ENCODE measurements at regions not wholly inside any gene's neighbourhood (a gene's known extent, or its start where the extent isn't known, plus 50 kb on each side); places are given as distances from the start of the nearest gene placed in this dataset.

DNA sequence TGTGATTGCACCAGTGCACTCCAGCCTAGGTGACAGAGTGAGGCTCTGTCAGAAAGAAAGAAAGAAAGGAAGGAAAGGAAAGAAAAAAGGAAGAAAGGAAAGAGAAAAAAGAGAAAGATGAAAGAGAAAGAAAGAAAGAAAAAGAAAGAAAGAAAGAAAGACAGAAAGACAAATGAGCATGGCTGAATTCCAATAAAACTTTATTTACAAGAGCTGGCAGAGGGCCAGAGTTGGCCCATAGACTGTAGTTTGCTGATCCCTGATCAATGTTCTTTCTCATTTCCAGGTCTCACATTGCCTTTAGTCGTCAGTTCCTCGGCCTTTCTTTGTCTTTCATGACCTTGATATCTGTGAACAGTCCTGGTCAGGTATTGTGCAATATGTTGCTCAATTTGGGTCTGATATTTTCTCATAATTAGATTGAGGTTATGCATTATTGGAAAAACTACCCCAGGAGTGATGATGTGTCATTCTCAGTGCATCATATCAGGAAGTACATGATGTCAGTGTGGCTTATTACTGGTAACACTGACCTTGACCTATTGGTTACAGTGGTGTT lies 68.5 kb upstream of the MED9 start:
- Histone ChIP-seq H3K4me2 (ENCODE audit: low read depth, low read length) (0 out of 2 replicates have a peak overlapping the region, but pooled peaks have one; percentile 1), H3K36me3 (replicated peaks in 1 of 2; ENCODE audit: control insufficient read depth in 1 of 2, insufficient read depth in 2 of 2, low read length in 2 of 2) (no peaks in the 10 kb centered on the region), H3K4me1 (ENCODE audit: insufficient read depth, low read length) (peaks cover 33% of the 10 kb centered on the region), H3K9me3 (ENCODE audit: low read length) (no peaks in the 10 kb centered on the region), H3K79me2 (ENCODE audit: insufficient read depth, low read length) (no peaks in the 10 kb centered on the region), H3K9ac (ENCODE audit: insufficient read depth, low read depth, low read length) (no peak overlapping the region), H2AFZ (ENCODE audit: low read length) (no peak overlapping the region), H4K20me1 (ENCODE audit: insufficient read depth, low read length) (no peaks in the 10 kb centered on the region), H3K27me3 (ENCODE audit: control insufficient read depth in 1 of 2, insufficient read depth in 2 of 2, low read length in 2 of 2) (no peaks in the 10 kb centered on the region; a peak in 1 of 5 replicates), H3K27ac (ENCODE audit: extremely low read length, insufficient read depth, low read length) (no peak overlapping the region), H3K4me3 (replicated peaks in 1 of 3; ENCODE audit: insufficient read depth in 1 of 3, low read depth in 2 of 3, low read length in 3 of 3) (no peak overlapping the region)
- intact Hi-C loops (cut with micrococcal nuclease; ENCODE audit: unreplicated experiment) = no loop called here
- ATAC-seq (no peak), DNase-seq (ENCODE audit: low spot score) (peak; percentile 70), FAIRE-seq (peak; percentile 43)
- ChIA-PET POLR2A (interaction anchor here (0.8 to 2.0 kb wide), 3 partner anchors 9 to 37 kb away, joined by 3 to 8 read pairs (median 6); no protein-coding TSS in a partner anchor), CTCF (ENCODE audit: low intra/inter-chr PET ratio, low total read pairs) (no interaction called here)
- 0% methylated on average over 2 of the region's 2 CpGs for WGBS (ENCODE audit: low lambda C conversion rate)
- no TSS peak for BruUV-seq (replicated peaks)
- in situ Hi-C loops (cut with HindIII; ENCODE audit: extremely low pct_ligation_motif_present, low pct_unique_long_range_greater_than_20kb) = no loop called here
- TF ChIP-seq ZNF83 (CRISPR knock-in tag; IDR thresholded peaks at IDR 0.05; ENCODE audit: borderline replicate concordance) (no peak), ZNF260 (CRISPR knock-in tag; IDR thresholded peaks at IDR 0.05; ENCODE audit: borderline replicate concordance, low read depth) (no peak), TP53 (CRISPR knock-in tag; conservative IDR thresholded peaks at IDR 0.05) (no peak), MBD4 (IDR thresholded peaks at IDR 0.05; ENCODE audit: borderline replicate concordance, low read length) (no peak), E2F1 (CRISPR knock-in tag; IDR thresholded peaks at IDR 0.05) (no peak), HDAC2 (CRISPR knock-in tag; IDR thresholded peaks at IDR 0.05) (0 out of 2 replicates have a peak, but pooled peaks have one; percentile 26), CEBPB (IDR thresholded peaks at IDR 0.05; ENCODE audit: borderline replicate concordance, low read depth, low read length) (peak; percentile 100), MIER3 (CRISPR knock-in tag; IDR thresholded peaks at IDR 0.05; ENCODE audit: borderline replicate concordance) (peak; percentile 38; the same call in 1 of the 2 replicates), GATAD1 (CRISPR knock-in tag; IDR thresholded peaks at IDR 0.05) (0 out of 2 replicates have a peak, but pooled peaks have one; percentile 24), THAP11 (CRISPR knock-in tag; IDR thresholded peaks at IDR 0.05) (peak; percentile 70), TAF1 (CRISPR knock-in tag; IDR thresholded peaks at IDR 0.05) (no peak), BCL6 (CRISPR knock-in tag; IDR thresholded peaks at IDR 0.05) (peak; percentile 59), NFIC (IDR thresholded peaks at IDR 0.05; ENCODE audit: low read length) (peak; percentile 78), CREM (IDR thresholded peaks at IDR 0.05) (peak; percentile 17; the same call in 1 of the 2 replicates), CREM (CRISPR knock-in tag; IDR thresholded peaks at IDR 0.05) (no peak), ZNF44 (CRISPR knock-in tag; IDR thresholded peaks at IDR 0.05) (no peak)
- TF ChIP-seq, protein P1, sequence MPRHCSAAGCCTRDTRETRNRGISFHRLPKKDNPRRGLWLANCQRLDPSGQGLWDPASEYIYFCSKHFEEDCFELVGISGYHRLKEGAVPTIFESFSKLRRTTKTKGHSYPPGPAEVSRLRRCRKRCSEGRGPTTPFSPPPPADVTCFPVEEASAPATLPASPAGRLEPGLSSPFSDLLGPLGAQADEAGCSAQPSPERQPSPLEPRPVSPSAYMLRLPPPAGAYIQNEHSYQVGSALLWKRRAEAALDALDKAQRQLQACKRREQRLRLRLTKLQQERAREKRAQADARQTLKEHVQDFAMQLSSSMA (CRISPR knock-in tag; IDR thresholded peaks at IDR 0.05) = no peak
- TF ChIP-seq, protein P2, sequence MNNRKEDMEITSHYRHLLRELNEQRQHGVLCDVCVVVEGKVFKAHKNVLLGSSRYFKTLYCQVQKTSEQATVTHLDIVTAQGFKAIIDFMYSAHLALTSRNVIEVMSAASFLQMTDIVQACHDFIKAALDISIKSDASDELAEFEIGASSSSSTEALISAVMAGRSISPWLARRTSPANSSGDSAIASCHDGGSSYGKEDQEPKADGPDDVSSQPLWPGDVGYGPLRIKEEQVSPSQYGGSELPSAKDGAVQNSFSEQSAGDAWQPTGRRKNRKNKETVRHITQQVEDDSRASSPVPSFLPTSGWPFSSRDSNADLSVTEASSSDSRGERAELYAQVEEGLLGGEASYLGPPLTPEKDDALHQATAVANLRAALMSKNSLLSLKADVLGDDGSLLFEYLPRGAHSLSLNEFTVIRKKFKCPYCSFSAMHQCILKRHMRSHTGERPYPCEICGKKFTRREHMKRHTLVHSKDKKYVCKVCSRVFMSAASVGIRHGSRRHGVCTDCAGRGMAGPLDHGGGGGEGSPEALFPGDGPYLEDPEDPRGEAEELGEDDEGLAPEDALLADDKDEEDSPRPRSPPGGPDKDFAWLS (CRISPR knock-in tag; IDR thresholded peaks at IDR 0.05; ENCODE audit: borderline replicate concordance) = no peak
- TF ChIP-seq, protein P3, sequence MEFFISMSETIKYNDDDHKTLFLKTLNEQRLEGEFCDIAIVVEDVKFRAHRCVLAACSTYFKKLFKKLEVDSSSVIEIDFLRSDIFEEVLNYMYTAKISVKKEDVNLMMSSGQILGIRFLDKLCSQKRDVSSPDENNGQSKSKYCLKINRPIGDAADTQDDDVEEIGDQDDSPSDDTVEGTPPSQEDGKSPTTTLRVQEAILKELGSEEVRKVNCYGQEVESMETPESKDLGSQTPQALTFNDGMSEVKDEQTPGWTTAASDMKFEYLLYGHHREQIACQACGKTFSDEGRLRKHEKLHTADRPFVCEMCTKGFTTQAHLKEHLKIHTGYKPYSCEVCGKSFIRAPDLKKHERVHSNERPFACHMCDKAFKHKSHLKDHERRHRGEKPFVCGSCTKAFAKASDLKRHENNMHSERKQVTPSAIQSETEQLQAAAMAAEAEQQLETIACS (CRISPR knock-in tag; IDR thresholded peaks at IDR 0.05) = no peak
- TF ChIP-seq, protein P4, sequence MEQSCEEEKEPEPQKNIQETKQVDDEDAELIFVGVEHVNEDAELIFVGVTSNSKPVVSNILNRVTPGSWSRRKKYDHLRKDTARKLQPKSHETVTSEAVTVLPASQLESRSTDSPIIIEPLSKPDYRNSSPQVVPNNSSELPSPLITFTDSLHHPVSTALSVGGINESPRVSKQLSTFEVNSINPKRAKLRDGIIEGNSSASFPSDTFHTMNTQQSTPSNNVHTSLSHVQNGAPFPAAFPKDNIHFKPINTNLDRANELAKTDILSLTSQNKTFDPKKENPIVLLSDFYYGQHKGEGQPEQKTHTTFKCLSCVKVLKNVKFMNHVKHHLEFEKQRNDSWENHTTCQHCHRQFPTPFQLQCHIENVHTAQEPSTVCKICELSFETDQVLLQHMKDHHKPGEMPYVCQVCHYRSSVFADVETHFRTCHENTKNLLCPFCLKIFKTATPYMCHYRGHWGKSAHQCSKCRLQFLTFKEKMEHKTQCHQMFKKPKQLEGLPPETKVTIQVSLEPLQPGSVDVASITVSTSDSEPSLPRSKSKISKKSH (CRISPR knock-in tag; IDR thresholded peaks at IDR 0.05; ENCODE audit: borderline replicate concordance) = no peak
